GM23338 (cell line): ENCODE measurements at regions not wholly inside any gene's neighbourhood (a gene's known extent, or its start where the extent isn't known, plus 50 kb on each side); places are given as distances from the start of the nearest gene placed in this dataset.

ENCODE experiments used
- CREB1 ChIP-seq: fragments of 250-450 bp; sonication (Bioruptor Pico); IDR thresholded peaks from 2 replicates; pipeline ENCODE4 v1.5.0; 2020; ENCODE audit warnings: low read depth, mild to moderate bottlenecking, moderate library complexity
- EZH2 ChIP-seq: fragments of 200-600 bp; sonication (generic); IDR thresholded peaks from one replicate; pipeline ENCODE4 v1.8.0; 2017; ENCODE audit warnings: antibody characterized with exemption, mild to moderate bottlenecking, low read depth; ENCODE audit not compliant: unreplicated experiment
- EZH2phosphoT487 ChIP-seq: fragments of 200-600 bp; sonication (generic); IDR thresholded peaks from one replicate; pipeline ENCODE4 v1.8.1; 2018; ENCODE audit warnings: antibody characterized with exemption; ENCODE audit not compliant: unreplicated experiment
- JUNB ChIP-seq: IDR thresholded peaks from one replicate; pipeline ENCODE4 v1.6.1; 2016; ENCODE audit warnings: antibody characterized with exemption; ENCODE audit not compliant: unreplicated experiment
- POLR2AphosphoS5 ChIP-seq: IDR thresholded peaks from 2 replicates; pipeline ENCODE4 v1.6.1; 2016; ENCODE audit warnings: antibody characterized with exemption, low read depth
- TF ChIP-seq, protein P1 (sequence below), 2 experiments: fragments of 200-600 bp in 1 of 2; sonication (generic) in 1 of 2; conservative IDR thresholded peaks; 2 replicates each; pipeline versions ENCODE4 v1.5.1 to v1.6.1; 2016 to 2017; ENCODE audit warnings: antibody characterized with exemption in 2 of 2, low read depth in 2 of 2, mild to moderate bottlenecking in 2 of 2, moderate library complexity in 1 of 2
- TF ChIP-seq, protein P2 (sequence below): IDR thresholded peaks from one replicate; pipeline ENCODE4 v1.6.1; 2018; ENCODE audit warnings: antibody characterized with exemption; ENCODE audit not compliant: unreplicated experiment

DNA sequence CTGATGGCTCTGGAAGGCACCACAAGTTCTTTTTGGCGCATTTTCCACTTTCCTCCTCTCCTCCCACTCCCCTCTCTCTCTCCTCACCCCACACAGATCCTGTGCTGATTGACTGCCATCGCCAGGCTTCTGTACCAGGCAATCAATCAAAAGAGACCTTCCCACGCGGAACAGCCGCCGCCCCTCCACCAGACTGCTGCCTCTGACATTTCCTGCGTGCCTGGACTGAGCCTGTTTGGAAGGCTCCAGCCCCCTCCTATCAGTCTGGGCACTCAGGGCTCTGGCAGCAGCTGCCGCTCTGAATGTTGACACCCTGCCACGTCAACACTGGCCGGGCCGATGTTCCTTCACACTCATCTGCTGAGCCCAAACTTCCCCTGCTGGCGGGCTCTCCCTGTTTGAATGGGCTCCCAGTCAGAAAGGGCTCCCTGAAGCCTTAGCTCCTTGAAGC is 467.7 kb downstream of the EPHA4 start:
- TF ChIP-seq, protein P1, sequence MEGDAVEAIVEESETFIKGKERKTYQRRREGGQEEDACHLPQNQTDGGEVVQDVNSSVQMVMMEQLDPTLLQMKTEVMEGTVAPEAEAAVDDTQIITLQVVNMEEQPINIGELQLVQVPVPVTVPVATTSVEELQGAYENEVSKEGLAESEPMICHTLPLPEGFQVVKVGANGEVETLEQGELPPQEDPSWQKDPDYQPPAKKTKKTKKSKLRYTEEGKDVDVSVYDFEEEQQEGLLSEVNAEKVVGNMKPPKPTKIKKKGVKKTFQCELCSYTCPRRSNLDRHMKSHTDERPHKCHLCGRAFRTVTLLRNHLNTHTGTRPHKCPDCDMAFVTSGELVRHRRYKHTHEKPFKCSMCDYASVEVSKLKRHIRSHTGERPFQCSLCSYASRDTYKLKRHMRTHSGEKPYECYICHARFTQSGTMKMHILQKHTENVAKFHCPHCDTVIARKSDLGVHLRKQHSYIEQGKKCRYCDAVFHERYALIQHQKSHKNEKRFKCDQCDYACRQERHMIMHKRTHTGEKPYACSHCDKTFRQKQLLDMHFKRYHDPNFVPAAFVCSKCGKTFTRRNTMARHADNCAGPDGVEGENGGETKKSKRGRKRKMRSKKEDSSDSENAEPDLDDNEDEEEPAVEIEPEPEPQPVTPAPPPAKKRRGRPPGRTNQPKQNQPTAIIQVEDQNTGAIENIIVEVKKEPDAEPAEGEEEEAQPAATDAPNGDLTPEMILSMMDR (conservative IDR thresholded peaks at IDR 0.05; ENCODE audit: low read depth in 2 of 2), result no peak
- TF ChIP-seq CREB1 (CRISPR knock-in tag) (no peak), JUNB (no peak), EZH2phosphoT487 (no peak), POLR2AphosphoS5 (no peak), EZH2 (no peak)
- TF ChIP-seq, protein P2, sequence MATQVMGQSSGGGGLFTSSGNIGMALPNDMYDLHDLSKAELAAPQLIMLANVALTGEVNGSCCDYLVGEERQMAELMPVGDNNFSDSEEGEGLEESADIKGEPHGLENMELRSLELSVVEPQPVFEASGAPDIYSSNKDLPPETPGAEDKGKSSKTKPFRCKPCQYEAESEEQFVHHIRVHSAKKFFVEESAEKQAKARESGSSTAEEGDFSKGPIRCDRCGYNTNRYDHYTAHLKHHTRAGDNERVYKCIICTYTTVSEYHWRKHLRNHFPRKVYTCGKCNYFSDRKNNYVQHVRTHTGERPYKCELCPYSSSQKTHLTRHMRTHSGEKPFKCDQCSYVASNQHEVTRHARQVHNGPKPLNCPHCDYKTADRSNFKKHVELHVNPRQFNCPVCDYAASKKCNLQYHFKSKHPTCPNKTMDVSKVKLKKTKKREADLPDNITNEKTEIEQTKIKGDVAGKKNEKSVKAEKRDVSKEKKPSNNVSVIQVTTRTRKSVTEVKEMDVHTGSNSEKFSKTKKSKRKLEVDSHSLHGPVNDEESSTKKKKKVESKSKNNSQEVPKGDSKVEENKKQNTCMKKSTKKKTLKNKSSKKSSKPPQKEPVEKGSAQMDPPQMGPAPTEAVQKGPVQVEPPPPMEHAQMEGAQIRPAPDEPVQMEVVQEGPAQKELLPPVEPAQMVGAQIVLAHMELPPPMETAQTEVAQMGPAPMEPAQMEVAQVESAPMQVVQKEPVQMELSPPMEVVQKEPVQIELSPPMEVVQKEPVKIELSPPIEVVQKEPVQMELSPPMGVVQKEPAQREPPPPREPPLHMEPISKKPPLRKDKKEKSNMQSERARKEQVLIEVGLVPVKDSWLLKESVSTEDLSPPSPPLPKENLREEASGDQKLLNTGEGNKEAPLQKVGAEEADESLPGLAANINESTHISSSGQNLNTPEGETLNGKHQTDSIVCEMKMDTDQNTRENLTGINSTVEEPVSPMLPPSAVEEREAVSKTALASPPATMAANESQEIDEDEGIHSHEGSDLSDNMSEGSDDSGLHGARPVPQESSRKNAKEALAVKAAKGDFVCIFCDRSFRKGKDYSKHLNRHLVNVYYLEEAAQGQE, result no peak
